ENCODE measurements at regions not wholly inside any gene's neighbourhood (a gene's known extent, or its start where the extent isn't known, plus 50 kb on each side); places are given as distances from the start of the nearest gene placed in this dataset.

DNA sequence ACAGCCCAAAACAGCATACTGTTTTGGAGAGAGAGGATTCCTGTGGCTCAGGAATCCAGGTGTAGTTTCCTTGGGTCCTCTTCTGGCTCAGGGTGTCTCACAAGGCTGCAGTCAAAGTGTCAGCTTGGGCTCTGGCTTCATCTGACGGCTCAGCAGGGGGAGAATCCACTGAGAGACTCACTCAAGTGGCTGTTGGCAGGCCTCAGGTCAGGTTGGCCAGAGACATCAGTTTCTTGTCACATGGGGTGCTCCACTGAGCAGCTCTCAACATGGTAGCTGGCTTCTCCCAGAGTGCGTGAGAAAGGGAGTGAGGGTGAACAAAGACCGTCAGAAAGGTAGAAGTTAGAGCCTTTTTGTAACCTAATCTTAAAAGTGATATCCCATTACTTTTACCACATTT is 168.4 kb downstream of the SOCS6 start:
- DNase-seq (ENCODE audit: low read depth): no peak

DNA sequence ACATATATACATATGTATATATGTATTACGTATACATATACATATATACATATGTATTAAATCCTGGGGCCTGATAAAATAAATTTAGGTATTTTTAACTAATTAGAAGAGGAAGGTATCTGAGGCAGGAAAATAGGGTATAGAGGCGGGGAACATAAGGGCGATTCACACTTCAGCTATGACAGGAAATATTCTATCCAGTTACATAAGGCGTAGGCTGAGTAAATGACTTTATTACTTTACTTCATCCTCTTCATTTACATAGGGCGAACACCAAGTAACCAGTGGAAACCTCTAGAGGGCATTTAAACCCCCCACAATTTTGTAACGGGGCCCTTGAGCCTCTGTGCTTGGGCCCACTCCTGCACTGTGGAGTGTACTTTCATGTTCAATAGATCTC is 167.5 kb downstream of the SOCS6 start:
- no peak for DNase-seq (ENCODE audit: low read depth)

DNA sequence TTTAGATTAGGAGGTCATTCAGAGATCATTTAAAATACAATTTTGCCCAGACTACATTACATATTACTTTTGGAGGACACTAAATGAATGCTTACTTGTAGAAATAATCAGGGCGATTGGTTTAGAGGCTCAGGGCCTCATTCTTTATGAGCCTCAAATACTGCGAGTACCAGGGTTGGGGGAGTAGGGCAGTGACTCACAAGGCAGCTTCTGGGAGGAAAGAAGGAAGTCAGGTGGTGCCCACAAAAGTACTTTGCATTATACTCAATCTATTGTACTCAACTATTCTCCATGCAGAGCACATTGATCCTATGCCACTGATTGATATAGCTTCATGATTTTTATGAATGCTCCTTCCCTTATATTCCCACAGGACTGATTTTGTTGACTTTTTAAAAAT is 166.9 kb downstream of the SOCS6 start:
- no peak for DNase-seq (ENCODE audit: low read depth)

- no peak for DNase-seq (ENCODE audit: low read depth)
These were observed 166.0 kb downstream of the SOCS6 start for GRCh38 chr18:70454704-70455322.

- DNase-seq (ENCODE audit: low read depth): no peak
These were observed 164.4 kb downstream of the SOCS6 start for GRCh38 chr18:70453058-70453775.

DNA sequence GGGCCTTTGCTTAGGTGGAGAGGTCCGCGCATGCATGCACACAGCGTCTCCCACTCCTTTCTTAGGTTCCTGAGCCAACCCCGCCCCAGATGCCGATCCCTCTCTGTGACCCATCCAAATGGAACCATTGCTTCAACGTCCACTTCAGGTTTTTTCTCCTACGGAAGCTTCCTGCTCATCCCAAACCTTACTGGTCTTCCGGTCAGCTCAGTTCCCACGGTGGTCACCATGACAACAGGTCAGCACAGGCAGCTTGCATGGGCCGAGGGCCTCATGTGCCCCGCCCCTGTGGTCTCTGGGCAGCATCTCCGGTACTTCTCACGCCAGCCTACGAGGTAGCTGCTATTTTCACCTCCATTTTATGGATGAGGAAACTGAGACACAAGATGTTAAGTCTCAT is 163.7 kb downstream of the SOCS6 start:
- no peak for DNase-seq (ENCODE audit: low read depth)

DNA sequence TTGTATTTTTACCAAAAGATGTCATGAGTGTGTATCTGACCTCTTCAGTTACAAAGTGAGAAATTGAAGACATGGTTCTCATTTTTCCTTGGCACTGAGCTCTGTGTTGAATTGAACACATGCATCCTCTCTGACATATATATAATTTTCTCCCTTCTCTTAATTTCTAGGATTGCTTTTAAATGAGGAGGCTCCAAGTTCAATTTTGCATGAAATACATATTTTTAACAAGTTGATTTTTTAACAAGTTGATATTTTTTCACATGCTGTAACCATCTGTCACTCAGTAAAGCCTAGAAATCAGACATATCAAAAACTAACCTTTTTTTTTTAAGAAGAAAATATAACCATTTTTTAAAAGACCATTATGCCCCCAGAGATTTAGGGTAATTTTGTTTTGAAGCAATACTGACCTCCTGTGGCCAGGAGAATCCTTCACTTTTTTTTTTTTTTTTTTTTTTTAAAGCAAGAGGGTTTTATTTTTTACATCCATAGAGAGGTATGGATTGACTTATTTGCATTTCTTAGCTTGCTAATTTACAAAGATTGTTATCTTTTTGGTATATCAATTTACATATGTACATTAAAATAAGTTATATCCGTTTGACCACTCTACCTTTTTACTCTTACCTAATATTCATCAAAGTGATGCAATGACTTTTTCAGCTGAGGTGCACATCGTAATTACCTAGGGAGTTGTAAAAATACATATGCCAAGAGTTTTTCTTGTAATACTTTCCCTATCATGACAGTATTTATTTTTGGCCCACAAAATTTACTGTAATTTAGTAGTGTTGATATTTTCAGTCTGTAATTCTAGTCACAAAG is 161.8 kb downstream of the SOCS6 start:
- no peak for DNase-seq (ENCODE audit: low read depth)

- no peak for DNase-seq (ENCODE audit: low read depth)
These were observed 159.7 kb downstream of the SOCS6 start for GRCh38 chr18:70448588-70448987.

DNA sequence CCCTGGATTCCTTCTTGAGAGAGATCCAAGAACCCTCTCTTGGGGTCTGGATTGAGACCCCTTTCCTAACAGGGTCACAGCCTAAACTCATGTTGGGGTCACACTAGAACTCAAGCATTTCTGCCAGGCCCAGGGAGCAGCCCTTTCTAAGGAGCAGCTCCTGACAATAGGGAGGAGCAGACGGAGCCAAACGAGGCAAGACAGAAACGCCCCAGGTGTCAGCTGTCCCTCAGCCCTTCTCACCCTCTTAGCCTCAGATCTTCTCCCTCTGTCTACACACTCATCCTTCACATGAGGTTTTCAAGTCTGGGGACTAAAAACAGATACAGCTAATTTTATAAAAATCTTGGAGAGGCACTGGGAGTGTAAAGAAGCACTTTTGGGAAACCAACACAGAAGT is 157.2 kb downstream of the SOCS6 start:
- no peak for DNase-seq (ENCODE audit: low read depth)

- no peak for DNase-seq (ENCODE audit: low read depth)
These were observed 154.1 kb downstream of the SOCS6 start for GRCh38 chr18:70442933-70443332.

GRCh38 chr18:70432804-70433400 is 144.1 kb downstream of the SOCS6 start:
- no peak for DNase-seq (ENCODE audit: low read depth)

DNA sequence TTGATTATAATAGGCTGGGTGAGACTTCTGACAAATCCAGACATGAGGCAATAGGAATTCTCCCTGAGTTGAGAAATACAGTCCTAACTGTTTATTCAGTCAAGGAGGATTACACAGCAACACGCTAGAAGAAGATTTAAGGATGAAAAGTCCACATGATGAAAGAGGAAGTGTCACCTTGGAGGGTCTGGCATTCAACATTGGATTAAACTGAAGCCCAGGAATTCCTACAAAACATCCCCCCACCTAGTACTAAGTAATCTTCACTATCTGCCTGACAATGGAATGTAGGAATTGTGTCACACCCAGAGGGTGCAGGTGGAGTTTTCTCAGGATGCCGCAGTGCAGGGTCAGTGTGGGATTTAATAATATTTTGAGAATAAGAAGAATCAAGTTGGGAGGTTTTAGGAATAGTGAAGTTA is 142.4 kb downstream of the SOCS6 start:
- DNase-seq (ENCODE audit: low read depth): no peak

- no peak for DNase-seq (ENCODE audit: low read depth)
These were observed 141.8 kb downstream of the SOCS6 start for GRCh38 chr18:70430501-70431173.

- DNase-seq (ENCODE audit: low read depth): no peak
These were observed 141.1 kb downstream of the SOCS6 start for GRCh38 chr18:70429847-70430500.

- DNase-seq (ENCODE audit: low read depth): no peak
These were observed 139.6 kb downstream of the SOCS6 start for GRCh38 chr18:70428439-70428838.

- no peak for DNase-seq (ENCODE audit: low read depth)
These were observed 138.0 kb downstream of the SOCS6 start for GRCh38 chr18:70426818-70427217.

DNA sequence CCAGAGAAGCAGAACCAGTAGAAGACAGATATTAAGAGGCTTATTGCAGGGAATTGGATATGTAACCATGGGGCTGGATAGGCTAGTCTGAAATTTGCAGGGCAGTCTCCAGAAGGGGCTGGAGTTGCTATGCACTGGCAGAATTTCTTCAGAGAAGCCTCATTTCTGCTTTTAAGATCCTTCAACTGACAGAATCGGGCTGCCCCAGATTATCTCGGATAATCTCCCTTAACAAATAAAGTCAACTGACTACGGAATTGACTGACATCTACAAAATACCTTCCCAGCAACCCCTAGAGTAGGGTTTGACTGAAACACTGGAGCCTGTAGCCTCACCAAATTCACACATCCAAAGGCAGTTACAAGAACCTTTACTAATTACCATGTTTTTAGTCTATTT is 136.4 kb downstream of the SOCS6 start:
- DNase-seq (ENCODE audit: low read depth): no peak

DNA sequence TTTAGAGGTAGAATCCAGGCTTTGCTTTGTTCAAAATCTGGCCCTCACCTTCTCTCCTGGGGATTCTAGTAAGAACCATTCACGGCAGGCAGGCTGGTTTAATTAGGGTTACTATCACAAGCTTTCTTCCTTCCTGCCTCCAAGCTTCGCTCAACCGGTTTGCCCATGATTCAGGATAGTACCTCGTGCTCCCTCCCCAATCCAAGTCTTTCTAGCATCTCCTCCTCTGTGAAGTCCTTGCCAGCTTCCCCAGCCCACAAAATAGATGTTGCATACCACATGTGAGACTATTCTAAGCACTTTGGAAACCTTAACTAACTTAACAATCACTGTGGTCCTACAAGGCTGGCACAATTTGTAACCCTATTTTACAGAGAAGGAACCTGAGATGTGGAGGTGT is 135.1 kb downstream of the SOCS6 start:
- no peak for DNase-seq (ENCODE audit: low read depth)

DNA sequence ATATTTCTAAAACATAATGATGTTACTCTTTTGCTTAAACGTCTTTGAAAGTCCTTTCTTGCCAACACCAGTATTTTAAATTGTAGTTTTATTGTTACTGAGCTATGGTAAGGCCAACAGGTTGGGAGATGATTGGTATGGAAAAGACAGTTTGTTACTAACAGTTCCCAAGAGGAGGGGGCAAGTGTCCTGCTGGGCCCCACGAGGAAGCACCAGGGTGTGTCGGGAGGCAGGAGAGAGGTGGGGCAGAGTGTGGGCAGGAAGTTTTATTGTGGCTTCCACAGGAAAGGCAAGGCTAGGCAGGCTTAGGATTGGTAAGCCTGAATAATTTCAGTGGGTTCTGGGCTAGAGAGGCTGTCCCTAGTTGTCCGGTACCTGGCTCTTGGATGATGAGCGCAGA is 134.3 kb downstream of the SOCS6 start:
- DNase-seq (ENCODE audit: low read depth): no peak

DNA sequence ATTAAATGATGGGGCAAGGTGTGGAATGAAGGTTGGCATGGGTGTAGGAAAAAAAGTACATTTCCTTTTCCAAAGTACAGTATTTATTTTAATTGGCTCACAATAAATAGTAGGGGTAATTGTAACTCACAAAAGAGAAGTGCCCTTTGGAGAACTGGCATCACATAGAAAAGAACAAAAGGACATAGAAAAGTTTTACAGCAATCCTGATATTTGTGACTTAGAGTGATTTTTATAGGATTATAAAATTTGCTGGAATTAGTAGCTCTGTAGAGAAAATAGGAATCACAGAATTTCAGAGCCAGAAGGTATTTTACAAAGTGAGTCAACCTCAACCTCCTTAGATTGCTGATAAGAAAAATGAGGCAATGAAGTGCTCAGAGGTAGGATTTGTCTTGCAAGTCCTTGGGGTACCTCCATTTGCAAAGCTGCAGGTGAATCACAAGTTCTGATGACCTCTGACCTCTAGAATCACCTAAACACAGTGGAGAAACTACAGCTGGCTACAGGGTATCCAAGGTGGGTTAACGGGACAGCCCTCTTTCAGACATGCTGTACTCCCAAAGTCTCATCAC is 133.6 kb downstream of the SOCS6 start:
- DNase-seq (ENCODE audit: low read depth): no peak

Data from HS-5 (cell line).